Chondrocyte (in vitro differentiated cells): ENCODE measurements at regions not wholly inside any gene's neighbourhood (a gene's known extent, or its start where the extent isn't known, plus 50 kb on each side); places are given as distances from the start of the nearest gene placed in this dataset.

Experiments
- DNase-seq: peaks from one replicate; pipeline ENCODE4 v3.0.0; 2021; ENCODE audit warnings: mixed read lengths, low spot score
- H3K27ac Mint-ChIP-seq: one replicate; pipeline ENCODE4 v1.8.0; 2021; ENCODE audit warnings: mild to moderate bottlenecking, moderate library complexity, mixed read lengths; ENCODE audit not compliant: unreplicated experiment
- H3K27me3 Mint-ChIP-seq: 2 replicates; pipeline ENCODE4 v1.8.0; 2021; ENCODE audit warnings: low read depth, mixed read lengths
- H3K36me3 Mint-ChIP-seq: 2 replicates; pipeline ENCODE4 v1.8.0; 2021; ENCODE audit warnings: low read depth, mixed read lengths
- H3K4me1 Mint-ChIP-seq: 2 replicates; pipeline ENCODE4 v1.8.0; 2021; ENCODE audit warnings: low read depth, mild to moderate bottlenecking, mixed read lengths
- H3K4me3 Mint-ChIP-seq: one replicate; pipeline ENCODE4 v1.8.0; 2021; ENCODE audit warnings: mild to moderate bottlenecking, moderate library complexity, mixed read lengths; ENCODE audit not compliant: unreplicated experiment
- H3K9me3 Mint-ChIP-seq: 2 replicates; pipeline ENCODE4 v1.8.0; 2021; ENCODE audit warnings: low read depth, mixed read lengths
- CTCF ChIP-seq: fragments of 200-600 bp; sonication (generic); IDR thresholded peaks from 2 replicates; pipeline ENCODE4 v1.5.0; 2021; ENCODE audit warnings: antibody characterized with exemption, mild to moderate bottlenecking, moderate library complexity

GRCh38 chr4:54418468-54418867 lies 189.4 kb downstream of the PDGFRA start:
- Mint-ChIP-seq H3K27ac (no peak overlapping the region), H3K4me1 (no peaks in the 10 kb centered on the region), H3K4me3 (no peak overlapping the region), H3K9me3 (peaks cover 25% of the 10 kb centered on the region), H3K27me3 (no peaks in the 10 kb centered on the region), H3K36me3 (peaks cover 7% of the 10 kb centered on the region)
- no peak for DNase-seq
- no peak for TF ChIP-seq CTCF

- TF ChIP-seq CTCF, result no peak
- no peak for DNase-seq
- H3K27ac Mint-ChIP-seq, result no peak overlapping the region
- H3K9me3 Mint-ChIP-seq, result peaks cover 11% of the 10 kb centered on the region
- peaks cover 2% of the 10 kb centered on the region for H3K36me3 Mint-ChIP-seq
- peaks cover 11% of the 10 kb centered on the region for H3K27me3 Mint-ChIP-seq
- no peak overlapping the region for H3K4me3 Mint-ChIP-seq
- no peaks in the 10 kb centered on the region for H3K4me1 Mint-ChIP-seq
Observed at GRCh38 chr4:54423066-54423465, 194.0 kb downstream of the PDGFRA start.

GRCh38 chr4:54427826-54428225 lies 198.7 kb downstream of the PDGFRA start:
- no peak for TF ChIP-seq CTCF
- H3K4me3 Mint-ChIP-seq, result no peak overlapping the region
- no peaks in the 10 kb centered on the region for H3K36me3 Mint-ChIP-seq
- DNase-seq, result no peak
- H3K27me3 Mint-ChIP-seq, result peaks cover 11% of the 10 kb centered on the region
- no peaks in the 10 kb centered on the region for H3K9me3 Mint-ChIP-seq
- H3K27ac Mint-ChIP-seq, result no peak overlapping the region
- no peaks in the 10 kb centered on the region for H3K4me1 Mint-ChIP-seq

GRCh38 chr4:54428940-54429339 lies 199.8 kb downstream of the PDGFRA start:
- Mint-ChIP-seq H3K27me3 (peaks cover 11% of the 10 kb centered on the region), H3K4me1 (no peaks in the 10 kb centered on the region), H3K36me3 (no peaks in the 10 kb centered on the region), H3K27ac (no peak overlapping the region), H3K4me3 (no peak overlapping the region), H3K9me3 (no peaks in the 10 kb centered on the region)
- DNase-seq, result no peak
- no peak for TF ChIP-seq CTCF

GRCh38 chr4:54433686-54434085 lies 204.6 kb downstream of the PDGFRA start:
- no peak overlapping the region for H3K4me3 Mint-ChIP-seq
- H3K27me3 Mint-ChIP-seq, result peaks cover 4% of the 10 kb centered on the region
- no peaks in the 10 kb centered on the region for H3K36me3 Mint-ChIP-seq
- no peaks in the 10 kb centered on the region for H3K9me3 Mint-ChIP-seq
- H3K4me1 Mint-ChIP-seq, result no peaks in the 10 kb centered on the region
- DNase-seq, result no peak
- H3K27ac Mint-ChIP-seq, result no peak overlapping the region
- TF ChIP-seq CTCF, result peak; percentile 77
